HL-60/S4 treated with retinoic acid at 250 ng/mL for 4 days and 3 days (cell line): ENCODE measurements at regions not wholly inside any gene's neighbourhood (a gene's known extent, or its start where the extent isn't known, plus 50 kb on each side); places are given as distances from the start of the nearest gene placed in this dataset.

Source experiments
- in situ Hi-C: fragments of 300-500 bp; cut with MboI; formaldehyde crosslinking; loops from 2 replicates; pipeline ENCODE4 v1.7.0; 2022; ENCODE audit warnings: low sequenced_read_pairs

GRCh38 chr15:29432191-29433049 is 162.8 kb upstream of the NSMCE3 start:
- in situ Hi-C loops = no loop called here

- in situ Hi-C loops = no loop called here
Measured at GRCh38 chr15:29430831-29431230, 161.2 kb upstream of the NSMCE3 start.

DNA sequence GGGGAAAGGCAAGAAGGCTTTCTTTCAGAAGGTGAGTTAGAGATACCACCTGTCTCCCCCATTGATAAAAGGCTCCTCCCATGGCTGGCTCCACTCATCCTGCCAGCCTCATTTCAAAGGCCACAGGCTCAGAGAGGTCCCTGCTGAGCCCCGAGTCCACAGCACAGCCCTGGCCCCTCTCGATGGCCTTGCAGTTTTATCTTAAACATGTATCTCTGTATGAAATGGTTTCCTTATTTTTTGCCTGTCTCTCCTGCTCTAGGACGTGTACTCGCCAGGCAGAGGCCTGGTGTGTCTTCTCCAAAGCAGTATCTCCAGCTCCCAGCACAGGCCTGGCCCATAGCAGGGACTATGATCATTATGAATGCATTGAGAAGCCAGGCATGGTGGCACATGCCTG is 160.5 kb upstream of the NSMCE3 start:
- in situ Hi-C loops = no loop called here

DNA sequence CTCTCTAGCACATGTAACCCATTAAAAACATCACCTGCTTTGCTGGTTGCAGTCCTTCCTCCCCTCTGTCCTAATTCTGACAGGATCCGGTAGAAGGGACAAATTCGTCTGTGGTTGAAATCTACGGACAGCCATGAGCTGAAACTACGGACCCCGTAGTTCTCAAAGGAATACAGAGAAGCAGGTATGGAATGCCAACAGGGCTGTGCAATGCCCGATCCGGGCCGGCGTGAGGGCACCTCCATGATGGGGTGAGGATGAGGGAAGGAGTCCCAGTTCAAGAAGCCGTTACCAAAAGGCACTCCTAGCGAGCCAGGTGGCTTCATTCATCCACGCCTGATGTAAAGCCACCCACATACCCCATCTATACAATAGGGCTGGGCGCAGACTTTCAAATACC is 160.0 kb upstream of the NSMCE3 start:
- in situ Hi-C loops = no loop called here

DNA sequence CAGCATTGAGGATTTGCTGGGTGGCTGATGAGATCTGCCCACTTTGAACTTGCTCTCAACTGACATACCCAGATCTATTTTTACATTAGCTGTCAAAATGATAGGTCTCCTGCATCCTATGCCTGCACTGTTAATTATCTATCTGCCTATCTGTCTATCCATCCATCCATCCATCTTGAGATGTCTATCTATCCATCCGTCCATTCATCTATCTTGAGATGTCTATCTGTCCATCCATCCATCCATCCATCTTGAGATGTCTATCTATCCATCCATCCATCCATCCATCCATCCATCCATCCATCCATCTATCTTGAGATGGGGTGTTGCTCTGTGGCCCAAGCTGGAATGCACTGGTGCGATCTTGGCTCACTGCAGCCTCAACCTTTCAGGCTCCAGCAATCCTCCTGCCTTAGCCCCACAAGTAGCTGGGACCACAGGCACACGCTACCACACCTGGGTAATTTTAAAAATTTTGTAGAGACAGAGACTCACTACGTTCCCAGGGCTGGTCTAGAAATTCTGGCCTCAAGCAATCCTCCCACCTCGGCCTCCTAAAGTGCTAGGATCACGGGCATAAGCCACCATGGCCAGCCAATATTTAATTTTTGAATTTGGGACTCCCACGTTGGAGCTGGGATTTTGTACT is 159.4 kb upstream of the NSMCE3 start:
- in situ Hi-C loops = no loop called here

GRCh38 chr15:29425864-29426263 is 156.2 kb upstream of the NSMCE3 start:
- in situ Hi-C loops = no loop called here

DNA sequence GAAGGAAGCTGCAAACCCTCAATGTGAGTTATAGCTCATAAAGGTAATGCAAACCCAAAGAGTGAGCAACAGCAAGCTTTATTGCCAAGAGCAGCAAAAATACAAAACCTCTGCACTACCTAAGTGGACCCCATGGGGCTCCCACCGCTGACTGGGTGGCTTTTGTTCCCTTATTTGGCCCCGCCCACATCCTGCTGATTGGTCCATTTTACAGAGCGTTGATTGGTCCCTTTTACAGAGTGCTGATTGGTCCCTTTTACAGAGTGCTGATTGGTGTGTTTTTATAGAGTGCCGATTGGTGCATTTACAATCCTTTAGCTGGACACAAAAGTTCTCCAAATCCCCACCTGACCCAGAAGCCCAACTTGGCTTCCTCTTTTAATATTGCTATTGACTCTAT is 154.5 kb upstream of the NSMCE3 start:
- in situ Hi-C loops = no loop called here

DNA sequence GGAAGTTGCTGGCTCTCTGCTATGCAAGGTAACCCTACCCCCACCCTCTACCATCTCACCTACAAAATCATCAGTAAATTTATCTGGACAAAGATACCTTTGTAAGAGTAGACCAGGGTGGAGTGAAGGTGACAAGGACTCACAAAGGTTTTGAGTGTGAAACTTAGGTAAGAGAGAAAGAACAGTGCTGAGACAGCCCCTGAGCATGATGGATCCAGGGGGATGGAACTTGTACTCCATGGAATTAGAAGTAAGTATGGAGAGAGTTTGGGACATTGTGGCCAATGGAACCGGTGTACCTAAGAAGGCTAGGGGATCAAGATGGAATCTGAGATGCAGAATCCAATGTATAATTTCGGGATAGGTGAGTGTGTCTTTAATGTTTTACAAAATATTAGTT is 153.0 kb upstream of the NSMCE3 start:
- in situ Hi-C loops = no loop called here

GRCh38 chr15:29420188-29420587 is 150.6 kb upstream of the NSMCE3 start:
- in situ Hi-C loops = no loop called here

GRCh38 chr15:29418931-29419330 is 149.3 kb upstream of the NSMCE3 start:
- in situ Hi-C loops = no loop called here

DNA sequence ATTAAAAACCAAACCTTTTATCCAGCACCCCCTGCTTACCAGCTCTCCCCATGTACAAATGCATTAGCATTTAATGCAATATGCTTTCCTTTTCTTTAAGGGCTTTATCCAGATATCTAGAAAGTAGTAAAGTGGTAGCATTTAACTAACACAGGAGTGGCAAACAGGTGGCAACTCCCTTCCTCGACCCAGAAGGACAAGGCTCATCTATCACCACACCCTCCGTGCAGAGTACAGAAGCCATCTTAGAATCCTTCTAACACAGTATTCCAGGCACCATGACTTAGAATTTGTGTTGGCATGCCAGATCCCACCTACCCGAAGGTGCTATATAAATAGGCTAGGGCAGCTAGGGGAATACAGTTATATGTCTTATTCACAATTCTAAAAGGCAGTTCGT is 148.6 kb upstream of the NSMCE3 start:
- in situ Hi-C loops = no loop called here

DNA sequence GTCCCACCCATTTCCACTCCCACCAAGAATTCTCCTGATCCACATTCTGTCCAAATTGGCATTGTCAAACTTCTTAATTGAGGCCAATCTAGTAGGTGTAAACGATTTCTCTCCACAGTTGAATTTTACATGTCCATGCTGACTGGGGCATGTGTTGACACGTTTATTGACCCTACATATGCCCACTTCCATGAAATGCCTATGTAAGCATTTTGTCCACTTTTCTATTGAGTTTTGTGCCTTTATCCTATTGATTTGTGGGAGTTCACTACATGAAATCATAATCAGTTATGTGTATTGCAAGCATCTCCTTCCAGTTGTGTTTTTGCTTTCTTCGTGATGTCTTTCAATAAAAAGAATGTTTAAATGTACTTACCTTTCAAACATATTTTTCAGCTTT is 141.7 kb upstream of the NSMCE3 start:
- in situ Hi-C loops = no loop called here

DNA sequence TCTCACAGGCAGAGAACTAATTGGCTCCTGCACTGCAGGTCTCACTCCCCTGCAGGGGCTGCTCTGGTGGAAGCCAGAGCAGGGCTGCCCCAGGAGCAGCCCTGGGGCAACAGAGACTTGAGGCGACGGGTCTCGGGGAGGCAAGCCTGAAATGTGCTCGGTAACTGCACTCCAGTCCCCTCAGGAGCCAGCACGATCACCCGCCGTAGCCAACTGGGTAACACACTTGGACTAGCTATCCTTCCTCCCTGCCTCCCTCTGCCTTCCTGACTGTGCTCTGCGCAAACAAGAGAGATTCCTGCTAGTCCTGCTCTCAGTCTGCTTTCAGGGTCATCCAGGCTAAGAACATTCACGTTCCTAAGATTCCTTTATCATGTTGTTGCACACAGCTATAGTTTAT is 140.7 kb upstream of the NSMCE3 start:
- in situ Hi-C loops = no loop called here

DNA sequence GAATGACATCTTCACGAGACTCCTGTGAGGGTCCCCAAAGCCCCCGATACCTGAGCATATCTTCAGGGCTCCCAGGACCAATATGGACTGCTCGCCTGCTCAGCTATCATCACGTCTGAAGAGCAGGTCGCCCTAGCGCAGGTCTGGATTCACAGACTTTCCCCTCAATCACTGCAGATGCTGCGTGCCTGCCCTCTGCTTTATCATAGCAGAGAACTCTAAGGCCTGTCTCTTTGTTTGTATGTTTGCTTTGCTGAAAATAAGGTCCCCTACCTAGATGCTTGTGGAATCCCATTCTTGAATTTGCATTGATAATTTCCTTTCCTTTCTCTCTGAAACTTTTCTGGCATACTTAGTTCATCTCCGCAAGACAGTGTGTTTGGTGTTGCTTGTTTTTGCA is 140.3 kb upstream of the NSMCE3 start:
- in situ Hi-C loops = no loop called here

- in situ Hi-C loops = no loop called here
Measured at GRCh38 chr15:29405564-29405963, 135.9 kb upstream of the NSMCE3 start.

DNA sequence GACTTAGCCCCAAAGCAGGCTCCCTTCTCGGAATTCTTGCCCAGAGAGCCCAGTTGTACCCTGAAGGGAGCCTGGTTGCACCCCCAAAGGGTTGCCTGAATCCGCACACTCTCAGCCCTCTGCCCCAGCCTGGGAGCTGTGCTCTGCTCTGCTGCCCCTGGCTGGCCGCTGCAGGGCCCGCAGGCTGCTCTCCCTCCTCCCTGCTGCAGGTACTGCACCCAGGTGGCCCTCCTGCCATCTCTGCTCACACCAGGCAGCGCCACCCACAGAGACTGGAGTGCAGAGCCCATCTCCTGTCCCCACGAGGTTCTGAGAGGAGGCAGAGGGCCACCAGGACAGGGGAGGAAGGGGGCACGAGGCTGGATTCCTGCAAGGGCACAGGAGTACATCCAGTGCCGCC is 134.2 kb upstream of the NSMCE3 start:
- in situ Hi-C loops = no loop called here

GRCh38 chr15:29401644-29402043 is 132.0 kb upstream of the NSMCE3 start:
- in situ Hi-C loops = no loop called here

DNA sequence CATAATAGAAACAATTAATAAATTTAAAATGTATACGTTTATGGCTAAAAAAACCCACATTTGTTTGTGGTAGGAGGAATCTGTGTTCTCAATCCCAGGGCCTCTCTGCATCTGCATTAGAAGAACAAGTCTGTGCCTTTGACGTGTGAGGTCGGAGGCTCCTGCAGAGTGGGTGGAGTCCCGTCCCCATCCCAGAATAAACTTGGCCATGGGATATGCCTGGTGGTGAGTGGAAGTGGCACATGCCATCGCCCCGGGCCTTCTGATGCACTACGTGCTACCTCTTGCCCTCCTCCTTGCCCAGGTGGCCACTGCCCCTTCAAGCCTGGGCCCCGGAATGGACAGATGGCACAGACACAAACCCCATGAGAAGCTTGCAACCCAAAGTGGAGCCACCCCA is 131.1 kb upstream of the NSMCE3 start:
- in situ Hi-C loops = no loop called here

GRCh38 chr15:29398907-29399306 is 129.3 kb upstream of the NSMCE3 start:
- in situ Hi-C loops = no loop called here

DNA sequence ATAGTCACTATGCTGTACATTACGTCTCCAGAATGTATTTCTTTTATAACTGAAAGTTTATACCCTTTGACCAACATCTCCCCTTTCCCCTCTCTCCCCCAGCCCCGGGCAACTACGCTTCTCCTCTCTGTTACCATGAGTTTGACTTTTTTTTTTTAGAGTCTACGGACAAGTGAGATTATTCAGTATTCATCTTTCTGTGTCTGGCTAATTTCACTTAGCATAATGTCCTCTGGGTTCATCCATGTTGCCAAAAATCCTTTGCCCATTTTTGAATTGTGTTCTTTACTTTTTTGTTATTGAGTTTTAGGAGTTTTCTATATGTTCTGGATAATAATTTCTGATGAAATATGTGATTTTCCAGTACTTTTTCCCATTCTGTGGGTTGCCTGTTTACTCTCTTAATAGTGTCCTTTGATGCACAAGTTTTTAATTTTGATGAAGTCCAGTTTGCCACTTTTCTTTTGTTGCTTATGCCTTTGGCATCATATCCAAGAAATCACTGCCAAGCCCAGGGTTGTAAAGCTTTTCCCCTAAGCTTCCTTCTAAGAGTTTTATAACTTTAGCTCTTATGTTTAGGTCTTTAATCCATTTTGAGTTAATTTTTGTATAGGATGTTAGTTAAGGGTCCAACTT is 126.7 kb upstream of the NSMCE3 start:
- in situ Hi-C loops = no loop called here

DNA sequence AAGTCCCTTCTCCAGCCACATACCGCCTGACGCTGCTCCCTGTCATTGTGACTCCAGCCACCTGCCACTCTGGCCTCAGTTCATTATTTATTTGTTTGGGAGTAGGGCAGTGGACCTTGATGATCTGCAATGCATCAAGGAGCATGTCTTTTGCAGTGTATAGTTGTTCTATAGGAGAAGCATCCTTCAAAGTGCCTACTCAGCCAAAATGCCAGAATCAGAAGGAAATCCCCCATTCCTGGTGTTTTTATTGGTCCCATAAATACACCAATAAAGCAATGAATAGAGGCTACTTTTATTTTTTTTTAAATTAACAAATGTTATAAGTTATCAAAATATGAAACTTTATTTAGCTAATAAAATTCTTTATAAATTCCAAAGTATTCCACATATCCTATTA is 123.8 kb upstream of the NSMCE3 start:
- in situ Hi-C loops = no loop called here

DNA sequence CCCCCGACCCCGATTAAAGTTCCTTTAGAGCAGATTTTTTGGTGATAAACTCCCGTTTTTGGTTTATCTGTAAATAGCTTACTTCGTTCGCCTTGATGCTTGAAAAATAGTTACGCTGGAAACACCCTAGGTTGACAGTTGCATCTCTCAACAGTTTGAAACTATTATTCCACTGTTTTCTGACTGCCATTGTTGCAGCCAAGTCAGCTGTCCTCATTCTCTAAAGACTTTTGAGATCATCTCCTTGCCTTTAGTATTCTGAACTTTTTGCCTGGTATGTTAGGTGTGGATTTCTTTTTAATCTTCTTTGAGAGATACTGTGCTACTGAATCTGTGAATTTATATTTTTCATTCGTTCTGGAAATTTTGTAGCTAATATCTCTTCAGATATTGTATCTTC is 122.7 kb upstream of the NSMCE3 start:
- in situ Hi-C loops = no loop called here
